ENCODE measurements at regions not wholly inside any gene's neighbourhood (a gene's known extent, or its start where the extent isn't known, plus 50 kb on each side); places are given as distances from the start of the nearest gene placed in this dataset.

- no peaks in the 10 kb centered on the region for H3K36me3 ChIP-seq (ENCODE audit: control insufficient read depth, insufficient read depth, low read length)
- no peak overlapping the region for H3K4me3 ChIP-seq (replicated peaks; ENCODE audit: low read depth, low read length)
- TF ChIP-seq, protein P1, sequence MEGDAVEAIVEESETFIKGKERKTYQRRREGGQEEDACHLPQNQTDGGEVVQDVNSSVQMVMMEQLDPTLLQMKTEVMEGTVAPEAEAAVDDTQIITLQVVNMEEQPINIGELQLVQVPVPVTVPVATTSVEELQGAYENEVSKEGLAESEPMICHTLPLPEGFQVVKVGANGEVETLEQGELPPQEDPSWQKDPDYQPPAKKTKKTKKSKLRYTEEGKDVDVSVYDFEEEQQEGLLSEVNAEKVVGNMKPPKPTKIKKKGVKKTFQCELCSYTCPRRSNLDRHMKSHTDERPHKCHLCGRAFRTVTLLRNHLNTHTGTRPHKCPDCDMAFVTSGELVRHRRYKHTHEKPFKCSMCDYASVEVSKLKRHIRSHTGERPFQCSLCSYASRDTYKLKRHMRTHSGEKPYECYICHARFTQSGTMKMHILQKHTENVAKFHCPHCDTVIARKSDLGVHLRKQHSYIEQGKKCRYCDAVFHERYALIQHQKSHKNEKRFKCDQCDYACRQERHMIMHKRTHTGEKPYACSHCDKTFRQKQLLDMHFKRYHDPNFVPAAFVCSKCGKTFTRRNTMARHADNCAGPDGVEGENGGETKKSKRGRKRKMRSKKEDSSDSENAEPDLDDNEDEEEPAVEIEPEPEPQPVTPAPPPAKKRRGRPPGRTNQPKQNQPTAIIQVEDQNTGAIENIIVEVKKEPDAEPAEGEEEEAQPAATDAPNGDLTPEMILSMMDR (IDR thresholded peaks at IDR 0.05; ENCODE audit: insufficient read depth, low read length, poor library complexity, severe bottlenecking): no peak
- no peaks in the 10 kb centered on the region for H3K27me3 ChIP-seq (replicated peaks; ENCODE audit: control insufficient read depth, insufficient read depth, low read length)
- DNase-seq (ENCODE audit: extremely low read depth, insufficient read length): no peak
Observed at GRCh38 chr12:58513852-58514251, 406.5 kb downstream of the LRIG3 start.

GRCh38 chr12:58519839-58520238 lies 400.5 kb downstream of the LRIG3 start:
- TF ChIP-seq, protein P1 (IDR thresholded peaks at IDR 0.05; ENCODE audit: insufficient read depth, low read length, poor library complexity, severe bottlenecking): no peak
- Histone ChIP-seq H3K27me3 (replicated peaks; ENCODE audit: control insufficient read depth, insufficient read depth, low read length) (no peaks in the 10 kb centered on the region), H3K36me3 (ENCODE audit: control insufficient read depth, insufficient read depth, low read length) (no peaks in the 10 kb centered on the region), H3K4me3 (replicated peaks; ENCODE audit: low read depth, low read length) (no peak overlapping the region)
- DNase-seq (ENCODE audit: extremely low read depth, insufficient read length): no peak

GRCh38 chr12:58521152-58521551 lies 399.2 kb downstream of the LRIG3 start:
- no peak for DNase-seq (ENCODE audit: extremely low read depth, insufficient read length)
- no peaks in the 10 kb centered on the region for H3K27me3 ChIP-seq (replicated peaks; ENCODE audit: control insufficient read depth, insufficient read depth, low read length)
- H3K36me3 ChIP-seq (ENCODE audit: control insufficient read depth, insufficient read depth, low read length): no peaks in the 10 kb centered on the region
- TF ChIP-seq, protein P1 (IDR thresholded peaks at IDR 0.05; ENCODE audit: insufficient read depth, low read length, poor library complexity, severe bottlenecking): no peak
- no peak overlapping the region for H3K4me3 ChIP-seq (replicated peaks; ENCODE audit: low read depth, low read length)

GRCh38 chr12:58521796-58522195 lies 398.5 kb downstream of the LRIG3 start:
- H3K36me3 ChIP-seq (ENCODE audit: control insufficient read depth, insufficient read depth, low read length): no peaks in the 10 kb centered on the region
- no peaks in the 10 kb centered on the region for H3K27me3 ChIP-seq (replicated peaks; ENCODE audit: control insufficient read depth, insufficient read depth, low read length)
- no peak overlapping the region for H3K4me3 ChIP-seq (replicated peaks; ENCODE audit: low read depth, low read length)
- TF ChIP-seq, protein P1 (IDR thresholded peaks at IDR 0.05; ENCODE audit: insufficient read depth, low read length, poor library complexity, severe bottlenecking): no peak
- DNase-seq (ENCODE audit: extremely low read depth, insufficient read length): no peak

- Histone ChIP-seq H3K27me3 (replicated peaks; ENCODE audit: control insufficient read depth, insufficient read depth, low read length) (no peaks in the 10 kb centered on the region), H3K36me3 (ENCODE audit: control insufficient read depth, insufficient read depth, low read length) (no peaks in the 10 kb centered on the region), H3K4me3 (replicated peaks; ENCODE audit: low read depth, low read length) (no peak overlapping the region)
- no peak for DNase-seq (ENCODE audit: extremely low read depth, insufficient read length)
- TF ChIP-seq, protein P1 (IDR thresholded peaks at IDR 0.05; ENCODE audit: insufficient read depth, low read length, poor library complexity, severe bottlenecking): no peak
Observed at GRCh38 chr12:58523360-58523759, 396.9 kb downstream of the LRIG3 start.

DNA sequence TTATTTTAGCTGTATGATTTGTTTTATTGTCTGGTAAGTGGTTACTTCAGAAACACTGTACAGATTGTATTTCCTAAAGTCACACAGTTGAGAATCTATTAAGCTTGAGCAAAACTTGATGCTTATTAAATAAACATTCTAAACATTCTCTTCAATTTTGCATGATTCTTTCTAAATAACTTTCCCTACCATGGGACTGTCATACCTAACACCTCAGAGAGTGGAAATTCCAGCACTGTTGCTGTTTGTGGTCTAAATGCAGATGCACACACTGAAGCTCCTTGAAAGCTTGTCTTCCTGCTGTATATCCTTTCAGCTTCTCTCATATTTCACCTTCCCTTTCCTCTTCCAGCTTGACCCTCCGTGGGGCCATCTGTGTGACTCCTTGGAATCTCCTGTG lies 392.0 kb downstream of the LRIG3 start:
- TF ChIP-seq, protein P1 (IDR thresholded peaks at IDR 0.05; ENCODE audit: insufficient read depth, low read length, poor library complexity, severe bottlenecking): no peak
- Histone ChIP-seq H3K36me3 (ENCODE audit: control insufficient read depth, insufficient read depth, low read length) (no peaks in the 10 kb centered on the region), H3K4me3 (replicated peaks; ENCODE audit: low read depth, low read length) (no peak overlapping the region), H3K27me3 (replicated peaks; ENCODE audit: control insufficient read depth, insufficient read depth, low read length) (no peaks in the 10 kb centered on the region)
- no peak for DNase-seq (ENCODE audit: extremely low read depth, insufficient read length)

All from GM06990 (cell line).